GM19438 (cell line): ENCODE measurements at regions not wholly inside any gene's neighbourhood (a gene's known extent, or its start where the extent isn't known, plus 50 kb on each side); places are given as distances from the start of the nearest gene placed in this dataset.

Source experiments
- ATAC-seq: cut with Tn5 transposase; IDR thresholded peaks from one replicate; pipeline ENCODE4 v1.9.1; 2021; ENCODE audit warnings: low read depth; ENCODE audit not compliant: unreplicated experiment

DNA sequence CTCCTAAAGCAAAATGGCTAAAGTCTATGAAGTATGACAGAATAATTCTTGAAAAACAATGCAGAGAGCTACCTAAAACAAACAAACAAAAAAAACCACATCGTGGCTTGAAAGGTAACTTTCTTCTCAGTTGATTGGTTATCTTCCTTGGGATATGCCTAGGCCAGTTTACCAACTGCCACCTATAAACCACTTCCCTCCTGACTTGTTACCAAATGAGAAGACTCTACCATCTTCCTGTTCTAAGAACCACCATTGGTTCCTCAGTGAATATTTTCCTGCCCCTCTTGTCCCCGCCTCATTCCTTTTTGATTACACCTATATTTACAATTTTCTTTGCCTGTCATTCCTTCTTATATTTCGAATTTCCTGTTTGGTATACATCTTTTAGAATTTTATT, 336.6 kb downstream of the SIPA1L2 start:
- ATAC-seq: no peak

DNA sequence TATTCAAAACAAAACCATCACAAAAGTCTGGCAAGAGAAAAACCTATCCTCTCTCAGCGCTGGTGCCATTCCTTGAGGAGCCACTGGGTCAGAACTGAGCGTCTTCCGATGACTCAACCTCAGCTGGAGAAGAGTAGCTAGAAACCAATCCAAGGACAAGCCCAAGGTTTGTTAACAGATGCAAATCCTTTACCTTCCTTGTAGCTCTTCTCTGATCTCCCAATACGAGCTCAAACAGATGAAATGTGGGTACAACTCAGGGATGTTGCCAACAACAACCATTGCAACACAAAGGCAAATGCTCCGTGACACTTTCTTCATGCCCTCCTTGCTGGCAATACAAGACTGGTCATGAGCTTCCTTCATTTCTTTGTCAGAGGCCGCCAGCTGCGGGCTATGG, 337.1 kb downstream of the SIPA1L2 start:
- no peak for ATAC-seq

- ATAC-seq: no peak
Observed at GRCh38 chr1:232292239-232292638, 337.7 kb downstream of the SIPA1L2 start.

GRCh38 chr1:232291681-232292080, 338.3 kb downstream of the SIPA1L2 start:
- no peak for ATAC-seq

GRCh38 chr1:232291261-232291660, 338.7 kb downstream of the SIPA1L2 start:
- ATAC-seq: no peak

DNA sequence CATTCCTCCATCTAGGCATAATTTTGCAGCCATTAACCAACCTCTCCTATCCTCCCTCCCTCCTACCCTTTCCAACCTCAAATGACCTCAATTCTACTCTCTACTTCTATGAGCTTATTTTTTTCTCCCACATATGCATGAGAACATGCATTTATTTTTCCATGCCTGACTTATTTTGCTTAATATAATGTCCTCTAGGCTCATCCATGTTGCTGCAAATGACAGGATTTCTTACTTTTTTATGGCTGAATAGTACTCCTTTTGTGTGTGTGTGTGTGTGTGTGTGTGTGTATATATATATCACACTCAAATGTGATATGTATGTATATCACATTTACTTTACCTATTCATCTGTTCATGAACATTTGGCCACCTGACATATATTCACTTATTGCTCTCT, 339.4 kb downstream of the SIPA1L2 start:
- ATAC-seq: no peak

DNA sequence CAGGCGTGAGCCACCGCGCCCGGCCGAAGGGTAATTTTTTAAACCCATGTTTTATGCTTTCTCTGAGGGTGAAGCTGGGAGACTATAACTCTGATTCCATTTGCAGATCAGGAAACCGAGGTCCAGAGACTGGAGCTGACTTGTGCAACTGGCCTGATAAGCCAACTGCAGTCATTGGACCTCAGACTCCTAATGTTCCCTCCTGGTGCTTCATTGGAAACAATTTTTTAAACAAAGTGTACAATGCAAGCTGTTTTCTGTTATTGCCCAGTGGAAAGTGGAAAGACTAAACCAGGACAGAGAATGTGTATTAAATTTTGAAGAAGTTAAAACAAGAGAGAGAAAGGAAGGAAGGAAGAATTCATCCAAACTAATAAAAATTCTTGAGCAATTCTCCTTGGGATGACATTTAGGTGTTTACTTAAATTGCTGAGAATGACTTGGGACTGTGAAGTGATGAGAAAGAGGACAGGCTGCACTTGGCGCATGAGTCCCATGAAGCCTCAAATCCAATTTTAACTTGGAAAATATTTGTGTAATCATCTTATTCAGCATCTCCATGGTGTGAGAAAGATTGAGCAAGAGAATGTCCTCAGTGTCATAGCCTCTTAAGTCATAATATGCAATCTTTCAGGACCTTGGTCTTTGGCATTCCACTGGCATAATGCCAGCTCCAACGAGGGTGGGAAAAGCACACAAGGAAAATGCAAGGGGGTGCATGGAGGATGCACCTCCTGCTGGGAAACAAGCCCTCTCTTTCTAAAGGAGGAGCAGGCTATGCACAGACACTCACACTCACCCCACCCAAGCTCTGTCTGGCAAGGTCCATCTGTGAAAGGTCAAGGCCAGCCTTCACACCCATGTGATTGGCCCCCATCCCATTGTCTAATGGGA, 342.0 kb downstream of the SIPA1L2 start:
- ATAC-seq: no peak

DNA sequence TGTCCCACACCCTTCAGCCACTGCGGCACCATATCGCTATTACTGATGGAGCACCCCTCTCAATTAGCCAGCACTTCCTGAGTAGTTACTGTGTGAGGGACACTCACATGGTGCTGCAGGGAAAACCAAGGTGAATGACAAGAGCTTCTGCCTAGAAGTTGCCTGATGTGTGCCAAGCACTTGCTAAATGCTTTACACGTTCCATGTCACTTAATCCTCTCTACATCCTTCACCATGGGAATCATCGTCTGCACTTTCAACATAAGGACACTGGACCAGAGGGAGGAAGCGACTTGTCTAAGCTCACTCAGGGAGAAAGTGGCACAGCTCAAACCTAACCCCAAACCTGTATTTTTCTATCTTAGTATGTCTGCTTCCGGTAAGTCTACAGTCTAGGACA, 344.8 kb downstream of the SIPA1L2 start:
- no peak for ATAC-seq

GRCh38 chr1:232283864-232284263, 346.1 kb downstream of the SIPA1L2 start:
- ATAC-seq: no peak

GRCh38 chr1:232282498-232282897, 347.4 kb downstream of the SIPA1L2 start:
- no peak for ATAC-seq

- no peak for ATAC-seq
Observed at GRCh38 chr1:232280910-232281309, 349.0 kb downstream of the SIPA1L2 start.

DNA sequence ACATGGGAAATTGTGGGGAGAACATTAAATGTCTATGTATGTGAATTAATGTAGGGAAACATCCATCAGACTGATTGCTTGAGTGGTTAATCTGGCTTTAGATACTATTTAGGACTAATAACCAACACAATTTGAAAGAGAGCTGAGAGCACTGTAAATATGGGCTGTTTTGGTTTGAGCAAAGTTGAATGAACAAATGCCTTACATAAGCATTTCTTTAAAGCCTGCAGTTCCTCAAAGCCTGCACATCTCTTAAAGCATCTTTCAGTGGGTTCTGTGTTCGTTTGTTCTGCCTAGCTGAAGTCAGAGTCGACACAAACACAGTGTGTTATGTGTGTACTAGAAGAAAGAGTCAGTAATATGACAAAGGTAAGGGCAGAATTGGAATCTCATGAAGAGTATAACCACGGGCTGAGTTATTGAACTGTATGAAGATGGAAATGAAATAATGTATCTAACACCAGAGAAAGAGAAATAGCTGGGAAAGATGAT, 350.0 kb downstream of the SIPA1L2 start:
- ATAC-seq: no peak

GRCh38 chr1:232278925-232279324, 351.0 kb downstream of the SIPA1L2 start:
- no peak for ATAC-seq

GRCh38 chr1:232276651-232277050, 353.3 kb downstream of the SIPA1L2 start:
- no peak for ATAC-seq

- no peak for ATAC-seq
Observed at GRCh38 chr1:232274999-232275710, 354.8 kb downstream of the SIPA1L2 start.

- no peak for ATAC-seq
Observed at GRCh38 chr1:232274236-232274855, 355.6 kb downstream of the SIPA1L2 start.

DNA sequence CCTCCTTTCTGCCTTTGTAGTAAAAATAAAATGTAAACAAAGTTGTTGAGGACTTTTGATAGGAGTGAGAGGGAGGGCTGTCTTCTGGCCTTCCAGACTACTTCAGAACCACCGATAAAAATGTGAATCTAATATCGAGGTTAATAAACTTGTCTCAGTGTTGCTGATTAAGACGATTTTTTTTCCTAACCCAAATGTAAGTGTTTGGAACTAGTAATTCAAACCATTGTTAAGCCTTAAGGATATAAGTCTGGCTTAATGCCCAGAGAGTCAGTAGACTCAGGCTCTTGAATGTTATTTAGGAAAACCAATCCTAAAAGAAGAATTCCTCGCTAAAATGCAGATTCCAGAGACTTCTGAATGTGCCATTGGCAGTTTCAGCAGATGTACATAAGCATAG, 356.9 kb downstream of the SIPA1L2 start:
- ATAC-seq: no peak

GRCh38 chr1:232271991-232272589, 357.8 kb downstream of the SIPA1L2 start:
- ATAC-seq: no peak

DNA sequence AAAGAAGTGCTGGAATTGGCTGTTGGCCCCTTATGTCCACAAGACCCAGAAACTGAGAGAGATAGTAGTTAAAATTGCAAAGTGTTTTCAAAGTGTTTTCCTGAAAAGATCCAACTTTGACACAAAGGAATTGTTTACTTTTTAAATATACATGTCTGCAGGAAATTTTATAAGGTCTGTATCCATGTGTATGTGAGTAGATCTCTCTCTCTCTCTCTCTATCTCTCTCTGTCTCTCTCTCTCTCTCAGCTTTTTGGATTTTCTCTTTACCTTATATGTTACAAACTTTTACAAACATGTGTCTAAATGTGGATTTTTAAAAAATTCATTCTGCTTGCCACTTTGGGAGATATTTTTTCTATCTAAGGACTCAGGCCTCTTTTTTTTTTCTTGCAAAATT, 358.6 kb downstream of the SIPA1L2 start:
- ATAC-seq: no peak

- ATAC-seq: no peak
Observed at GRCh38 chr1:232269988-232270387, 359.9 kb downstream of the SIPA1L2 start.
